ENCODE measurements at regions not wholly inside any gene's neighbourhood (a gene's known extent, or its start where the extent isn't known, plus 50 kb on each side); places are given as distances from the start of the nearest gene placed in this dataset.

GRCh38 chr2:18752667-18753422 is 163.5 kb upstream of the NT5C1B start:
- TF ChIP-seq EP300 (IDR thresholded peaks at IDR 0.05) = no peak
- TF ChIP-seq, protein P1, sequence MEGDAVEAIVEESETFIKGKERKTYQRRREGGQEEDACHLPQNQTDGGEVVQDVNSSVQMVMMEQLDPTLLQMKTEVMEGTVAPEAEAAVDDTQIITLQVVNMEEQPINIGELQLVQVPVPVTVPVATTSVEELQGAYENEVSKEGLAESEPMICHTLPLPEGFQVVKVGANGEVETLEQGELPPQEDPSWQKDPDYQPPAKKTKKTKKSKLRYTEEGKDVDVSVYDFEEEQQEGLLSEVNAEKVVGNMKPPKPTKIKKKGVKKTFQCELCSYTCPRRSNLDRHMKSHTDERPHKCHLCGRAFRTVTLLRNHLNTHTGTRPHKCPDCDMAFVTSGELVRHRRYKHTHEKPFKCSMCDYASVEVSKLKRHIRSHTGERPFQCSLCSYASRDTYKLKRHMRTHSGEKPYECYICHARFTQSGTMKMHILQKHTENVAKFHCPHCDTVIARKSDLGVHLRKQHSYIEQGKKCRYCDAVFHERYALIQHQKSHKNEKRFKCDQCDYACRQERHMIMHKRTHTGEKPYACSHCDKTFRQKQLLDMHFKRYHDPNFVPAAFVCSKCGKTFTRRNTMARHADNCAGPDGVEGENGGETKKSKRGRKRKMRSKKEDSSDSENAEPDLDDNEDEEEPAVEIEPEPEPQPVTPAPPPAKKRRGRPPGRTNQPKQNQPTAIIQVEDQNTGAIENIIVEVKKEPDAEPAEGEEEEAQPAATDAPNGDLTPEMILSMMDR (IDR thresholded peaks at IDR 0.05) = no peak
